ENCODE measurements at regions not wholly inside any gene's neighbourhood (a gene's known extent, or its start where the extent isn't known, plus 50 kb on each side); places are given as distances from the start of the nearest gene placed in this dataset.

GRCh38 chr2:236859908-236860307 is 225.8 kb upstream of the COPS8 start:
- TF ChIP-seq CTCF (IDR thresholded peaks at IDR 0.05), result no peak
- no peak for TF ChIP-seq POLR2A (IDR thresholded peaks at IDR 0.05)
